Endothelial cell (in vitro differentiated cells): ENCODE measurements at regions not wholly inside any gene's neighbourhood (a gene's known extent, or its start where the extent isn't known, plus 50 kb on each side); places are given as distances from the start of the nearest gene placed in this dataset.

Experiments
- DNase-seq: peaks from one replicate; pipeline ENCODE4 v3.0.0; 2021; ENCODE audit warnings: low spot score
- H3K27ac Mint-ChIP-seq: one replicate; pipeline ENCODE4 v1.8.0; 2021; ENCODE audit warnings: mixed read lengths, inconsistent platforms; ENCODE audit not compliant: unreplicated experiment
- H3K27me3 Mint-ChIP-seq: one replicate; pipeline ENCODE4 v1.8.0; 2021; ENCODE audit warnings: mild to moderate bottlenecking, moderate library complexity, mixed read lengths, inconsistent platforms; ENCODE audit not compliant: unreplicated experiment
- H3K36me3 Mint-ChIP-seq: one replicate; pipeline ENCODE4 v1.8.0; 2021; ENCODE audit warnings: mild to moderate bottlenecking, low read depth, mixed read lengths, inconsistent platforms; ENCODE audit not compliant: unreplicated experiment
- H3K4me1 Mint-ChIP-seq: one replicate; pipeline ENCODE4 v1.8.0; 2021; ENCODE audit warnings: mild to moderate bottlenecking, mixed read lengths, inconsistent platforms; ENCODE audit not compliant: unreplicated experiment
- H3K4me3 Mint-ChIP-seq: one replicate; pipeline ENCODE4 v1.8.0; 2021; ENCODE audit warnings: mild to moderate bottlenecking, mixed read lengths, inconsistent platforms; ENCODE audit not compliant: unreplicated experiment
- H3K9me3 Mint-ChIP-seq: one replicate; pipeline ENCODE4 v1.8.0; 2021; ENCODE audit warnings: mixed read lengths, inconsistent platforms; ENCODE audit not compliant: unreplicated experiment
- TF ChIP-seq, protein P1 (sequence below): fragments of 200-600 bp; sonication (generic); IDR thresholded peaks from one replicate; pipeline ENCODE4 v1.5.0; 2021; ENCODE audit warnings: antibody characterized with exemption; ENCODE audit not compliant: unreplicated experiment

DNA sequence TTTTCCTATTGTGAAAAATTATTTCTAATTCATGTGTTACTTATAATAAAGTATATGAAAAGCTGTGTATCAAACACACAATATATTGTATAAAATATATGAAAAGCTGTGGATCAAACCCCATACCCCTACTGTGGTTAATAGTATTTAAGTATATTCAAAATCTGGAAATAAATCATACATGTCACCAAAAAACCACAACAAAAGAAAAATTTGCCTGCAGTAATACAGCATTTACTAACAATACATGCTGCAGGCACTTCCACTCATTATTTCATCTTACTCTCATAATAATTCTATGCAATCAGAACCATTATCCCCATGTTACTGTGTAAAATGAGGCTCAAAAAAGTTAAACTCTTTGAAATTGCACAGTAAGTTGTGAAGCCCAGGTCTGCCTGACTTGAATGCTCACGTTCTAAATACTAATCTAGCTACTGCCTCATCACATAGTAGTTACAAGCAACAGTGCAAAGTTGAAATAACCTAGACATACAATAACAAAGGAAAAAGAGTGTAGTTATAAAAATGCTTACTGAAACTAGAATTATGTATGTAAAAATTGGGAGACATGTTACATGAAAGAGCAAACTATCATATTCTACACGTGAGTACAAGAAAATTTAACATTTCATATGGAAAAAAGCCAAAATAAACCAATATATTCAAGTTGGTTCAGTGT is 61.7 kb downstream of the FAM217A start:
- Mint-ChIP-seq H3K27ac (peak overlapping the region; percentile 99), H3K4me3 (peak overlapping the region; percentile 97), H3K27me3 (no peaks in the 10 kb centered on the region), H3K4me1 (peaks cover 24% of the 10 kb centered on the region), H3K9me3 (no peaks in the 10 kb centered on the region), H3K36me3 (peaks cover 8% of the 10 kb centered on the region)
- DNase-seq: no peak
- TF ChIP-seq, protein P1, sequence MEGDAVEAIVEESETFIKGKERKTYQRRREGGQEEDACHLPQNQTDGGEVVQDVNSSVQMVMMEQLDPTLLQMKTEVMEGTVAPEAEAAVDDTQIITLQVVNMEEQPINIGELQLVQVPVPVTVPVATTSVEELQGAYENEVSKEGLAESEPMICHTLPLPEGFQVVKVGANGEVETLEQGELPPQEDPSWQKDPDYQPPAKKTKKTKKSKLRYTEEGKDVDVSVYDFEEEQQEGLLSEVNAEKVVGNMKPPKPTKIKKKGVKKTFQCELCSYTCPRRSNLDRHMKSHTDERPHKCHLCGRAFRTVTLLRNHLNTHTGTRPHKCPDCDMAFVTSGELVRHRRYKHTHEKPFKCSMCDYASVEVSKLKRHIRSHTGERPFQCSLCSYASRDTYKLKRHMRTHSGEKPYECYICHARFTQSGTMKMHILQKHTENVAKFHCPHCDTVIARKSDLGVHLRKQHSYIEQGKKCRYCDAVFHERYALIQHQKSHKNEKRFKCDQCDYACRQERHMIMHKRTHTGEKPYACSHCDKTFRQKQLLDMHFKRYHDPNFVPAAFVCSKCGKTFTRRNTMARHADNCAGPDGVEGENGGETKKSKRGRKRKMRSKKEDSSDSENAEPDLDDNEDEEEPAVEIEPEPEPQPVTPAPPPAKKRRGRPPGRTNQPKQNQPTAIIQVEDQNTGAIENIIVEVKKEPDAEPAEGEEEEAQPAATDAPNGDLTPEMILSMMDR: no peak

- H3K27me3 Mint-ChIP-seq: no peaks in the 10 kb centered on the region
- H3K9me3 Mint-ChIP-seq: no peaks in the 10 kb centered on the region
- peaks cover 8% of the 10 kb centered on the region for H3K36me3 Mint-ChIP-seq
- H3K4me3 Mint-ChIP-seq: peak overlapping the region; percentile 97
- H3K4me1 Mint-ChIP-seq: peaks cover 30% of the 10 kb centered on the region
- H3K27ac Mint-ChIP-seq: peak overlapping the region; percentile 99
- no peak for DNase-seq
- TF ChIP-seq, protein P1: no peak
Observed at GRCh38 chr6:4017834-4018170, 61.1 kb downstream of the FAM217A start.

GRCh38 chr6:4018171-4018923 is 60.6 kb downstream of the FAM217A start:
- TF ChIP-seq, protein P1: peak; percentile 12
- Mint-ChIP-seq H3K4me1 (peaks cover 34% of the 10 kb centered on the region), H3K4me3 (peak overlapping the region; percentile 97), H3K36me3 (peaks cover 2% of the 10 kb centered on the region), H3K27me3 (no peaks in the 10 kb centered on the region), H3K9me3 (no peaks in the 10 kb centered on the region), H3K27ac (peak overlapping the region; percentile 99)
- peak; percentile 94 for DNase-seq
